Prostate gland (tissue), 2 donors: ENCODE measurements at regions not wholly inside any gene's neighbourhood (a gene's known extent, or its start where the extent isn't known, plus 50 kb on each side); places are given as distances from the start of the nearest gene placed in this dataset.

Source experiments
- DNase-seq: peaks from one replicate; pipeline ENCODE4 v3.0.0-alpha.2; 2019; ENCODE audit warnings: low spot score
- H3K27ac ChIP-seq, 2 donors: fragments of 200-600 bp; sonication (generic); 2 replicates each; pipeline ENCODE4 v1.5.1; 2017 to 2019
- H3K27me3 ChIP-seq: fragments of 200-600 bp; sonication (generic); replicated peaks from 2 replicates; pipeline ENCODE4 v1.5.1; 2019; ENCODE audit not compliant: insufficient read depth
- H3K36me3 ChIP-seq, 2 donors: fragments of 200-600 bp; sonication (generic); 1 replicate in 1 of 2; 2 replicates in 1 of 2; pipeline versions ENCODE4 v1.5.1 to v1.8.1; 2017 to 2019
- H3K4me1 ChIP-seq: fragments of 200-600 bp; sonication (generic); replicated peaks from 2 replicates; pipeline ENCODE4 v1.5.1; 2019
- H3K4me3 ChIP-seq, 2 donors: fragments of 200-600 bp; sonication (generic); 2 replicates each; pipeline ENCODE4 v1.5.1; 2017 to 2019
- H3K9me3 ChIP-seq: fragments of 200-600 bp; sonication (generic); 2 replicates; pipeline ENCODE4 v1.5.1; 2017
- CTCF ChIP-seq, 4 experiments: fragments of 200-600 bp in 2 of 4; fragments of 450-650 bp in 2 of 4; sonication (generic) in 2 of 4; IDR thresholded peaks; 1 replicate in 3 of 4; 2 replicates in 1 of 4; pipeline ENCODE4 v1.5.1; 2016 to 2019; ENCODE audit warnings: antibody characterized with exemption in 4 of 4, mild to moderate bottlenecking in 2 of 4, moderate library complexity in 2 of 4
- POLR2A ChIP-seq: fragments of 450-650 bp; IDR thresholded peaks from one replicate; pipeline ENCODE4 v1.6.1; 2016; ENCODE audit warnings: antibody characterized with exemption, mild to moderate bottlenecking
- POLR2AphosphoS5 ChIP-seq: sonication (generic); formaldehyde crosslinking; IDR thresholded peaks from one replicate; pipeline ENCODE4 v1.6.1; 2017; ENCODE audit warnings: antibody characterized with exemption
- WGBS: methylation state at CpG from one replicate; pipeline ENCODE4 v1.1.5; 2018; 5-methylcytosine and 5-hydroxymethylcytosine counted together
- intact Hi-C: fragments of 100-400 bp; cut with DNase I; formaldehyde crosslinking; loops from one replicate; pipeline ENCODE4 v1.14.2; 2022

DNA sequence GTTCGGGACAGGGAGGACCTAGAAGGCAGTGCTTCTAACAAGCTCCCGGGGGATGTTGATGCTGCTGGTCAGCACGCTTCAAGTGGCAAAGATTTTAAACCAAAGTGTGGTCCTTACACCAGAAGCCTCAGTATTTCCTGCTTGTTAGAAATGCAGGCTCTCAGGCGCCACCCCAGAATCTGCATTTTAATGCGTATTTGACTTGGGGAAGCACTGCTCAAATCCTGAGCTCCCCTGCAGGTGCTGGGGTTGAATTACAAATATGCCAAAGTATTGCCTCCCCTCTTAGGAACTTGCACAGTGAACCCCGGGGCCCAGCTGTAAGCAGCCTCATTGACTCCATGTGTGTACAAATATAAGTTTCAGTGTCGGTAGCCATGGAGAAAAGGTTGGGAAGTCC is 70.8 kb upstream of the RAI2 start:
- no peak overlapping the region for H3K4me3 ChIP-seq
- H3K4me1 ChIP-seq, result no peaks in the 10 kb centered on the region
- TF ChIP-seq POLR2A (no peak), CTCF (IDR thresholded peaks at IDR 0.05) (no peak), POLR2AphosphoS5 (no peak)
- 90% methylated on average over 6 of the region's 7 CpGs for WGBS
- intact Hi-C loops, result no loop called here
- no peaks in the 10 kb centered on the region for H3K36me3 ChIP-seq
- no peak for DNase-seq
- no peaks in the 10 kb centered on the region for H3K9me3 ChIP-seq
- H3K27ac ChIP-seq, result no peak overlapping the region
- no peaks in the 10 kb centered on the region for H3K27me3 ChIP-seq

DNA sequence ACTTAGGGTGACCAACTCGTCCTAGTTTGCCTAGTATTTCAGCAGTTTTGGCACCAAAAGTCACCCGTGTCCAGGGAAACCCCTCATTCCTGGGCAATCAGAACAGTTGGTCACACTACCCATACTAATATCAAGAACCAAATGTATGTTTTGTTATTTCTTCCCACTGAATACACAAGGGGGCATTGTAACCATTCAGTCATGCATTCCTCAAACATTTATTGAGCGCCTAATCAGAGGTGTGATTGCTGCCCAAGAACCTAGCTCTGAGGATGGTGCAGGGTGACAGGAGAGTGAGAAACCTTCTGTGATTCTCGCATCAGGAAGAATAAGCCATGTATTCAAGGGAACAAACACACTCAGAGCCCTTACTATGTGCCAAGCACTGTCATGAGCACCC is 69.8 kb upstream of the RAI2 start:
- TF ChIP-seq POLR2A, result no peak
- no peak for TF ChIP-seq POLR2AphosphoS5
- TF ChIP-seq CTCF (IDR thresholded peaks at IDR 0.05), result no peak
- H3K36me3 ChIP-seq, result no peaks in the 10 kb centered on the region
- H3K9me3 ChIP-seq, result no peaks in the 10 kb centered on the region
- intact Hi-C loops, result no loop called here
- no peak overlapping the region for H3K27ac ChIP-seq
- no peaks in the 10 kb centered on the region for H3K27me3 ChIP-seq
- 71% methylated on average over 3 of the region's 4 CpGs for WGBS
- H3K4me1 ChIP-seq, result no peaks in the 10 kb centered on the region
- no peak for DNase-seq
- no peak overlapping the region for H3K4me3 ChIP-seq

- H3K9me3 ChIP-seq, result no peaks in the 10 kb centered on the region
- no peak overlapping the region for H3K27ac ChIP-seq
- TF ChIP-seq POLR2AphosphoS5 (no peak), POLR2A (no peak), CTCF (IDR thresholded peaks at IDR 0.05) (no peak)
- no peak overlapping the region for H3K4me3 ChIP-seq
- DNase-seq, result no peak
- intact Hi-C loops, result no loop called here
- H3K27me3 ChIP-seq, result no peaks in the 10 kb centered on the region
- no peaks in the 10 kb centered on the region for H3K4me1 ChIP-seq
- H3K36me3 ChIP-seq, result no peaks in the 10 kb centered on the region
Observed at GRCh38 chrX:17923546-17923945, 62.4 kb upstream of the RAI2 start.

DNA sequence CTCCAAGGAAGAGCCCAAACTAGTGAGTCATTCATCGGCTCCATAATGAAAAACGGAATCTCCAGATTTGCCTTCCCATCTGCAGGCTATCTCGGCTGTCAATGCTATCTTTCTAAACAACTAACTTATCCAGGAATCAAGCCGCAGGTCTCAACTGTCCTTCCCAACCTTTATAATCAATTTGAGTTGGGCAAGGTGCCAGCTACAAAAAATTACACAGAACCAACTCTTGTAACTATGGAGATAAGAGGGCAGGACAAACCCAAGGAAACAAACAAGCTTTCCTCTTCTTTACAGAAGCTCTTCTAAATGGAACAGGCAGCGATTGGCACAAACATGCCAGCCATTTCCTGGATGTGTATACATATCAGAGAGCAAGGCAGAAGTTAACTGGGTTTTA is 61.2 kb upstream of the RAI2 start:
- H3K4me1 ChIP-seq, result no peaks in the 10 kb centered on the region
- no peaks in the 10 kb centered on the region for H3K36me3 ChIP-seq
- H3K4me3 ChIP-seq, result no peak overlapping the region
- H3K27ac ChIP-seq, result no peak overlapping the region
- TF ChIP-seq POLR2AphosphoS5, result no peak
- no peak for TF ChIP-seq CTCF (IDR thresholded peaks at IDR 0.05)
- no peak for TF ChIP-seq POLR2A
- intact Hi-C loops, result no loop called here
- 12% methylated on average over 5 of the region's 5 CpGs for WGBS
- H3K9me3 ChIP-seq, result no peaks in the 10 kb centered on the region
- DNase-seq, result no peak
- no peaks in the 10 kb centered on the region for H3K27me3 ChIP-seq

DNA sequence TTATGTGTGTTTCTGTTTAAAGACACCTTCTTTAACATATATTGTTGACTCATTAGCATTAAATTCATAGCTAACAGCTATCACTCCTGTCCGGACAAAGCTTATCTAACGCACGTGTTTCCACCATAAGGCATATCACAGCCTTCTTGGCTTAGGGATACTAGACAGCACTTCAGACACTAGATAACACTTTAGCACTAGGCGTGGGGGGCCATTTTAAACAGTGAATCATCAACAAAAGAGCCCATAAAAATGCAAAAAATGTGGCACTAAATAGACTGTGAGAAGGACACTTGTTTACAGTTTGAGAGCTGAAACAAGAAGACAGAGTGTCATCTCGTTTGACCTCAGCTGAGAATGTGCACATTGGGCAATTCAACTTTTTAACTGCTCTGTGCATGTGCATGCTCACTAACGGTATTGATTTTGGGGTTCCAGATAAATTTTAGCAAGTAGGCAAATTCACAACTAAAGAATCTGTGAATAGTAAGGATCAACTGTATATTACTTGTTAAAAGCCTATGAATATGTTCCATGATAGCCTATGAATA is 58.9 kb upstream of the RAI2 start:
- H3K4me3 ChIP-seq, result no peak overlapping the region
- TF ChIP-seq POLR2AphosphoS5, result no peak
- no peak for TF ChIP-seq CTCF (IDR thresholded peaks at IDR 0.05)
- TF ChIP-seq POLR2A, result no peak
- H3K27me3 ChIP-seq, result no peaks in the 10 kb centered on the region
- H3K4me1 ChIP-seq, result no peaks in the 10 kb centered on the region
- H3K9me3 ChIP-seq, result no peaks in the 10 kb centered on the region
- no peaks in the 10 kb centered on the region for H3K36me3 ChIP-seq
- H3K27ac ChIP-seq, result no peak overlapping the region
- intact Hi-C loops, result no loop called here
- 68% methylated on average over 6 of the region's 6 CpGs for WGBS
- no peak for DNase-seq
